SK-N-SH treated with all-trans-retinoic acid at 6 μM for 48 hours (cell line): ENCODE measurements at regions not wholly inside any gene's neighbourhood (a gene's known extent, or its start where the extent isn't known, plus 50 kb on each side); places are given as distances from the start of the nearest gene placed in this dataset.

Source experiments
- ATAC-seq: fragments of 200-7000 bp; cut with Tn5 transposase; 3 replicates; pipeline ENCODE4 v1.9.1; 2020; ENCODE audit warnings: mild to moderate bottlenecking, moderate library complexity
- ARNTL ChIP-seq: fragments of 450-650 bp; formaldehyde crosslinking; IDR thresholded peaks from 2 replicates; pipeline ENCODE4 v1.5.0; 2020; ENCODE audit warnings: low read depth, mild to moderate bottlenecking, moderate library complexity, borderline replicate concordance
- ESRRG ChIP-seq: fragments of 250-450 bp; sonication (Bioruptor Pico); IDR thresholded peaks from 2 replicates; pipeline ENCODE4 v1.6.1; 2021; ENCODE audit warnings: mild to moderate bottlenecking
- GLIS3 ChIP-seq: fragments of 250-450 bp; sonication (Bioruptor Pico); IDR thresholded peaks from 2 replicates; pipeline ENCODE4 v1.5.0; 2020; ENCODE audit warnings: mild to moderate bottlenecking, moderate library complexity
- ISL1 ChIP-seq: fragments of 250-450 bp; sonication (Bioruptor Pico); IDR thresholded peaks from 2 replicates; pipeline ENCODE4 v2.1.2; 2022; ENCODE audit warnings: mild to moderate bottlenecking, moderate library complexity
- OSR1 ChIP-seq: fragments of 250-450 bp; sonication (Bioruptor Pico); IDR thresholded peaks from 2 replicates; pipeline ENCODE4 v1.8.0; 2022; ENCODE audit warnings: moderate library complexity, mild to moderate bottlenecking, inconsistent platforms
- PPARA ChIP-seq: fragments of 250-450 bp; sonication (Bioruptor Pico); IDR thresholded peaks from 2 replicates; pipeline ENCODE4 v1.5.0; 2020; ENCODE audit warnings: mild to moderate bottlenecking, borderline replicate concordance
- RARB ChIP-seq: fragments of 250-450 bp; sonication (Bioruptor Pico); IDR thresholded peaks from 2 replicates; pipeline ENCODE4 v1.8.0; 2021; ENCODE audit warnings: mild to moderate bottlenecking, moderate library complexity
- SNAI2 ChIP-seq: fragments of 250-450 bp; sonication (Bioruptor Pico); IDR thresholded peaks from 2 replicates; pipeline ENCODE4 v1.5.0; 2020; ENCODE audit warnings: mild to moderate bottlenecking, moderate library complexity
- TCF4 ChIP-seq: fragments of 250-450 bp; sonication (Bioruptor Pico); IDR thresholded peaks from 2 replicates; pipeline ENCODE4 v1.8.0; 2021; ENCODE audit warnings: mild to moderate bottlenecking, moderate library complexity, borderline replicate concordance
- TOX ChIP-seq: fragments of 250-450 bp; sonication (Bioruptor Pico); IDR thresholded peaks from 2 replicates; pipeline ENCODE4 v1.8.0; 2021; ENCODE audit warnings: mild to moderate bottlenecking, moderate library complexity, borderline replicate concordance
- TSHZ2 ChIP-seq: fragments of 250-450 bp; sonication (Bioruptor Pico); IDR thresholded peaks from 2 replicates; pipeline ENCODE4 v1.5.0; 2020; ENCODE audit warnings: mild to moderate bottlenecking, moderate library complexity
- ZFP3 ChIP-seq: fragments of 250-450 bp; sonication (Bioruptor Pico); IDR thresholded peaks from 2 replicates; pipeline ENCODE4 v1.5.0; 2020; ENCODE audit warnings: mild to moderate bottlenecking, moderate library complexity
- ZFP30 ChIP-seq: fragments of 450-650 bp; formaldehyde crosslinking; IDR thresholded peaks from 2 replicates; pipeline ENCODE4 v1.5.0; 2022; ENCODE audit warnings: mild to moderate bottlenecking, moderate library complexity
- ZNF565 ChIP-seq: fragments of 450-650 bp; formaldehyde crosslinking; conservative IDR thresholded peaks from 2 replicates; pipeline ENCODE4 v1.5.0; 2020; ENCODE audit warnings: low read depth, mild to moderate bottlenecking, moderate library complexity
- ZNF8 ChIP-seq: fragments of 450-650 bp; formaldehyde crosslinking; IDR thresholded peaks from 2 replicates; pipeline ENCODE4 v1.5.0; 2020; ENCODE audit warnings: mild to moderate bottlenecking, moderate library complexity
- TF ChIP-seq, protein P1 (sequence below): fragments of 250-450 bp; sonication (Bioruptor Pico); IDR thresholded peaks from 2 replicates; pipeline ENCODE4 v1.8.0; 2020; ENCODE audit warnings: mild to moderate bottlenecking, moderate library complexity, borderline replicate concordance
- TF ChIP-seq, protein P2 (sequence below): fragments of 250-450 bp; sonication (Bioruptor Pico); IDR thresholded peaks from 2 replicates; pipeline ENCODE4 v1.5.1; 2021; ENCODE audit warnings: mild to moderate bottlenecking, moderate library complexity
- TF ChIP-seq, protein P3 (sequence below): fragments of 250-450 bp; sonication (Bioruptor Pico); IDR thresholded peaks from 2 replicates; pipeline ENCODE4 v1.8.0; 2021; ENCODE audit warnings: low read depth, mild to moderate bottlenecking, moderate library complexity, borderline replicate concordance

GRCh38 chr6:146874278-146875018 lies 275.7 kb downstream of the ADGB start (continued):
- TF ChIP-seq, protein P1, sequence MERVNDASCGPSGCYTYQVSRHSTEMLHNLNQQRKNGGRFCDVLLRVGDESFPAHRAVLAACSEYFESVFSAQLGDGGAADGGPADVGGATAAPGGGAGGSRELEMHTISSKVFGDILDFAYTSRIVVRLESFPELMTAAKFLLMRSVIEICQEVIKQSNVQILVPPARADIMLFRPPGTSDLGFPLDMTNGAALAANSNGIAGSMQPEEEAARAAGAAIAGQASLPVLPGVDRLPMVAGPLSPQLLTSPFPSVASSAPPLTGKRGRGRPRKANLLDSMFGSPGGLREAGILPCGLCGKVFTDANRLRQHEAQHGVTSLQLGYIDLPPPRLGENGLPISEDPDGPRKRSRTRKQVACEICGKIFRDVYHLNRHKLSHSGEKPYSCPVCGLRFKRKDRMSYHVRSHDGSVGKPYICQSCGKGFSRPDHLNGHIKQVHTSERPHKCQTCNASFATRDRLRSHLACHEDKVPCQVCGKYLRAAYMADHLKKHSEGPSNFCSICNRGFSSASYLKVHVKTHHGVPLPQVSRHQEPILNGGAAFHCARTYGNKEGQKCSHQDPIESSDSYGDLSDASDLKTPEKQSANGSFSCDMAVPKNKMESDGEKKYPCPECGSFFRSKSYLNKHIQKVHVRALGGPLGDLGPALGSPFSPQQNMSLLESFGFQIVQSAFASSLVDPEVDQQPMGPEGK (CRISPR knock-in tag), result no peak
- TF ChIP-seq OSR1 (CRISPR knock-in tag), result no peak
- TF ChIP-seq ZNF8 (CRISPR knock-in tag), result no peak
- no peak for TF ChIP-seq PPARA (CRISPR knock-in tag)
- no peak for TF ChIP-seq ZFP30 (CRISPR knock-in tag)

GRCh38 chr6:146875927-146876270 lies 277.1 kb downstream of the ADGB start:
- ATAC-seq, result no peak
- TF ChIP-seq ARNTL (CRISPR knock-in tag), result no peak
- no peak for TF ChIP-seq SNAI2
- TF ChIP-seq ZFP30 (CRISPR knock-in tag), result no peak

- TF ChIP-seq ZFP30 (CRISPR knock-in tag) (no peak), TCF4 (CRISPR knock-in tag) (no peak), ISL1 (CRISPR knock-in tag) (peak; percentile 62; the same call in 1 of the 2 replicates), TSHZ2 (CRISPR knock-in tag) (peak; percentile 47; the same call in 1 of the 2 replicates), SNAI2 (no peak), ZFP3 (CRISPR knock-in tag) (no peak), GLIS3 (peak; percentile 48; the same call in 1 of the 2 replicates), RARB (CRISPR knock-in tag) (no peak), TOX (CRISPR knock-in tag) (no peak), ZNF565 (CRISPR knock-in tag) (no peak)
- TF ChIP-seq, protein P2, sequence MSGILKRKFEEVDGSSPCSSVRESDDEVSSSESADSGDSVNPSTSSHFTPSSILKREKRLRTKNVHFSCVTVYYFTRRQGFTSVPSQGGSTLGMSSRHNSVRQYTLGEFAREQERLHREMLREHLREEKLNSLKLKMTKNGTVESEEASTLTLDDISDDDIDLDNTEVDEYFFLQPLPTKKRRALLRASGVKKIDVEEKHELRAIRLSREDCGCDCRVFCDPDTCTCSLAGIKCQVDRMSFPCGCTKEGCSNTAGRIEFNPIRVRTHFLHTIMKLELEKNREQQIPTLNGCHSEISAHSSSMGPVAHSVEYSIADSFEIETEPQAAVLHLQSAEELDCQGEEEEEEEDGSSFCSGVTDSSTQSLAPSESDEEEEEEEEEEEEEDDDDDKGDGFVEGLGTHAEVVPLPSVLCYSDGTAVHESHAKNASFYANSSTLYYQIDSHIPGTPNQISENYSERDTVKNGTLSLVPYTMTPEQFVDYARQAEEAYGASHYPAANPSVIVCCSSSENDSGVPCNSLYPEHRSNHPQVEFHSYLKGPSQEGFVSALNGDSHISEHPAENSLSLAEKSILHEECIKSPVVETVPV (CRISPR knock-in tag), result no peak
- TF ChIP-seq, protein P3, sequence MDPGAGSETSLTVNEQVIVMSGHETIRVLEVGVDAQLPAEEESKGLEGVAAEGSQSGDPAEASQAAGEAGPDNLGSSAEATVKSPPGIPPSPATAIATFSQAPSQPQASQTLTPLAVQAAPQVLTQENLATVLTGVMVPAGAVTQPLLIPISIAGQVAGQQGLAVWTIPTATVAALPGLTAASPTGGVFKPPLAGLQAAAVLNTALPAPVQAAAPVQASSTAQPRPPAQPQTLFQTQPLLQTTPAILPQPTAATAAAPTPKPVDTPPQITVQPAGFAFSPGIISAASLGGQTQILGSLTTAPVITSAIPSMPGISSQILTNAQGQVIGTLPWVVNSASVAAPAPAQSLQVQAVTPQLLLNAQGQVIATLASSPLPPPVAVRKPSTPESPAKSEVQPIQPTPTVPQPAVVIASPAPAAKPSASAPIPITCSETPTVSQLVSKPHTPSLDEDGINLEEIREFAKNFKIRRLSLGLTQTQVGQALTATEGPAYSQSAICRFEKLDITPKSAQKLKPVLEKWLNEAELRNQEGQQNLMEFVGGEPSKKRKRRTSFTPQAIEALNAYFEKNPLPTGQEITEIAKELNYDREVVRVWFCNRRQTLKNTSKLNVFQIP (CRISPR knock-in tag), result no peak
- no peak for ATAC-seq
These were observed 277.7 kb downstream of the ADGB start for GRCh38 chr6:146876271-146877151.

GRCh38 chr6:146878168-146878951 lies 279.6 kb downstream of the ADGB start:
- peak; percentile 95 for ATAC-seq
- TF ChIP-seq, protein P1 (CRISPR knock-in tag), result no peak
- TF ChIP-seq ESRRG (no peak), TCF4 (CRISPR knock-in tag) (no peak), ISL1 (CRISPR knock-in tag) (peak; percentile 31; the same call in 1 of the 2 replicates), PPARA (CRISPR knock-in tag) (no peak), ZNF8 (CRISPR knock-in tag) (no peak)
